Transverse colon (tissue), 4 donors: ENCODE measurements at regions not wholly inside any gene's neighbourhood (a gene's known extent, or its start where the extent isn't known, plus 50 kb on each side); places are given as distances from the start of the nearest gene placed in this dataset.
A peak's percentile ranks its signal among the peaks of the same experiment; 100 is the strongest.

Experiments
- DNase-seq: peaks from one replicate; pipeline ENCODE4 v3.0.0-alpha.2; 2019
- H3K27ac ChIP-seq, 4 donors: fragments of 200-600 bp; sonication (generic); 2 replicates each; pipeline ENCODE4 v1.5.1; 2016 to 2018; ENCODE audit warnings: inconsistent platforms in 4 of 4
- H3K27me3 ChIP-seq: fragments of 200-600 bp; sonication (generic); 2 replicates; pipeline ENCODE4 v1.5.1; 2017; ENCODE audit warnings: inconsistent platforms
- H3K36me3 ChIP-seq, 4 donors: fragments of 200-600 bp; sonication (generic); 2 replicates each; pipeline ENCODE4 v1.5.1; 2017 to 2019; ENCODE audit warnings: inconsistent platforms in 4 of 4
- H3K4me1 ChIP-seq, 4 donors: fragments of 200-600 bp; sonication (generic); 2 replicates each; pipeline ENCODE4 v1.5.1; 2017 to 2020; ENCODE audit warnings: inconsistent platforms in 4 of 4
- H3K4me3 ChIP-seq, 4 donors: fragments of 200-600 bp; sonication (generic); 1 replicate in 1 of 4; 2 replicates in 3 of 4; pipeline versions ENCODE4 v1.5.1 to v1.6.1; 2017 to 2019; ENCODE audit warnings: inconsistent platforms in 4 of 4
- H3K9me3 ChIP-seq, 2 donors: fragments of 200-600 bp; sonication (generic); 2 replicates each; pipeline ENCODE4 v1.5.1; 2017 to 2019; ENCODE audit warnings: inconsistent platforms in 2 of 2
- EP300 ChIP-seq: sonication (generic); formaldehyde crosslinking; IDR thresholded peaks from one replicate; pipeline ENCODE4 v1.6.1; 2017; ENCODE audit warnings: antibody characterized with exemption, low read depth
- POLR2A ChIP-seq: fragments of 450-650 bp; IDR thresholded peaks from one replicate; pipeline ENCODE4 v1.6.1; 2016; ENCODE audit warnings: antibody characterized with exemption, mild to moderate bottlenecking, moderate library complexity
- POLR2AphosphoS5 ChIP-seq, 3 donors: sonication (generic); formaldehyde crosslinking; IDR thresholded peaks; one replicate each; pipeline ENCODE4 v1.6.1; 2016; ENCODE audit warnings: antibody characterized with exemption in 3 of 3
- WGBS, 2 donors: methylation state at CpG; one replicate each; pipeline ENCODE4 v1.1.5; 2018; ENCODE audit warnings: low coverage in 1 of 2; 5-methylcytosine and 5-hydroxymethylcytosine counted together
- in situ Hi-C, 4 donors: fragments of 200-750 bp; cut with MboI; loops; one replicate each; pipeline versions ENCODE4 v1.15.0 to v1.15.1; 2017; ENCODE audit warnings: low sequenced_read_pairs in 3 of 4, low pct_ligation_motif_present in 1 of 4, low pct_unique_long_range_greater_than_20kb in 1 of 4
- intact Hi-C: fragments of 100-400 bp; cut with DNase I; formaldehyde crosslinking; loops from one replicate; pipeline ENCODE4 v1.15.1; 2023; ENCODE audit warnings: low total_unique reads
- TF ChIP-seq, protein P1 (sequence below), 5 experiments: fragments of 200-600 bp in 3 of 5; fragments of 450-650 bp in 2 of 5; sonication (generic) in 3 of 5; IDR thresholded peaks; 1 replicate in 2 of 5; 2 replicates in 3 of 5; pipeline ENCODE4 v1.5.1; 2016 to 2017; ENCODE audit warnings: antibody characterized with exemption in 5 of 5, inconsistent platforms in 3 of 5, mild to moderate bottlenecking in 2 of 5, moderate library complexity in 1 of 5

GRCh38 chr20:48284837-48285236 lies 499.6 kb upstream of the SULF2 start:
- H3K27ac ChIP-seq = no peak overlapping the region
- no peaks in the 10 kb centered on the region for H3K27me3 ChIP-seq
- no peak for TF ChIP-seq POLR2A
- no peak for TF ChIP-seq POLR2AphosphoS5 (IDR thresholded peaks at IDR 0.05)
- TF ChIP-seq EP300 = no peak
- TF ChIP-seq, protein P1, sequence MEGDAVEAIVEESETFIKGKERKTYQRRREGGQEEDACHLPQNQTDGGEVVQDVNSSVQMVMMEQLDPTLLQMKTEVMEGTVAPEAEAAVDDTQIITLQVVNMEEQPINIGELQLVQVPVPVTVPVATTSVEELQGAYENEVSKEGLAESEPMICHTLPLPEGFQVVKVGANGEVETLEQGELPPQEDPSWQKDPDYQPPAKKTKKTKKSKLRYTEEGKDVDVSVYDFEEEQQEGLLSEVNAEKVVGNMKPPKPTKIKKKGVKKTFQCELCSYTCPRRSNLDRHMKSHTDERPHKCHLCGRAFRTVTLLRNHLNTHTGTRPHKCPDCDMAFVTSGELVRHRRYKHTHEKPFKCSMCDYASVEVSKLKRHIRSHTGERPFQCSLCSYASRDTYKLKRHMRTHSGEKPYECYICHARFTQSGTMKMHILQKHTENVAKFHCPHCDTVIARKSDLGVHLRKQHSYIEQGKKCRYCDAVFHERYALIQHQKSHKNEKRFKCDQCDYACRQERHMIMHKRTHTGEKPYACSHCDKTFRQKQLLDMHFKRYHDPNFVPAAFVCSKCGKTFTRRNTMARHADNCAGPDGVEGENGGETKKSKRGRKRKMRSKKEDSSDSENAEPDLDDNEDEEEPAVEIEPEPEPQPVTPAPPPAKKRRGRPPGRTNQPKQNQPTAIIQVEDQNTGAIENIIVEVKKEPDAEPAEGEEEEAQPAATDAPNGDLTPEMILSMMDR (IDR thresholded peaks at IDR 0.05) = no peak
- intact Hi-C loops (no loop called here), in situ Hi-C loops (no loop called here)
- H3K4me3 ChIP-seq = no peak overlapping the region
- H3K4me1 ChIP-seq = peaks cover 0 to 13% (median 6%) of the 10 kb centered on the region in 4 donors
- 70 to 92% methylated on average over 2 of the region's 2 CpGs for WGBS, 2 donors
- H3K9me3 ChIP-seq = no peaks in the 10 kb centered on the region
- DNase-seq = no peak
- H3K36me3 ChIP-seq = no peaks in the 10 kb centered on the region

GRCh38 chr20:48284315-48284714 lies 499.0 kb upstream of the SULF2 start:
- in situ Hi-C loops = no loop called here
- WGBS, 2 donors = 53 to 63% methylated on average over 4 of the region's 4 CpGs

DNA sequence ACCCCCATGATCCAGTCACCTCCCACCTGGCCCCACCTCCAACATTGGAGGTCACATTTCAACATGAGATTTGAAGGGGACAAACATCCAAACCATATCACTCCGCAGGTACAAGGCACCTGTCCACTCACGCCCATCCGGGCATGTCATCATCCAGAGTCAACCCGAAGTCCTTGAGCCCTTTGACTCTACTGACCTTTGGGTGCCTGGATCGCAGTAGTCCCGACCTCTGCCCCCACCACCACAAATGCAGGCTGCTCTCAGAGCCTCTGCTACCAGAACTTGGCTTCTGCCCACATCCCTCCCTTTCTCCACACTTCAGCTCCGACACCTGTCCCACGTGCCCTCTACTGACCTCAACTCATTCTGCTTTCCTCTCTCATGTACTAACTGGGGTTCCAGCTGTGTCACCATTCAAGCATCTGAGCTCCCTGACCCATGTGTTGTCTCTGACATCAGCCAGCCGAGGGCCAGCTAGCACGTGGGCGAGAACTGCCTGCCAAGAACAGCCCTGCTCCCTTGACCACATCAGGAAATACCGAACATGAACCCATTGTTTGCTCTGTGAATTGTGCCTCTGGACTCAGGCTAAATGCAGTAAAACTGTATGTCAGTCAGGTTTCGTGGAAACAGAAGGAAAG lies 498.3 kb upstream of the SULF2 start:
- DNase-seq = peak; percentile 25

More at GRCh38 chr20:48284315-48284714, 499.0 kb upstream of the SULF2 start:
- no peaks in the 10 kb centered on the region for H3K36me3 ChIP-seq
- H3K27ac ChIP-seq = no peak overlapping the region
- H3K9me3 ChIP-seq = no peaks in the 10 kb centered on the region
- H3K4me3 ChIP-seq = no peak overlapping the region
- H3K4me1 ChIP-seq = peaks cover 0 to 13% (median 6%) of the 10 kb centered on the region in 4 donors
- TF ChIP-seq EP300 (no peak), POLR2AphosphoS5 (IDR thresholded peaks at IDR 0.05) (no peak), POLR2A (no peak)
- TF ChIP-seq, protein P1 (IDR thresholded peaks at IDR 0.05) = no peak
- DNase-seq = no peak
- no peaks in the 10 kb centered on the region for H3K27me3 ChIP-seq
- intact Hi-C loops = no loop called here

DNA sequence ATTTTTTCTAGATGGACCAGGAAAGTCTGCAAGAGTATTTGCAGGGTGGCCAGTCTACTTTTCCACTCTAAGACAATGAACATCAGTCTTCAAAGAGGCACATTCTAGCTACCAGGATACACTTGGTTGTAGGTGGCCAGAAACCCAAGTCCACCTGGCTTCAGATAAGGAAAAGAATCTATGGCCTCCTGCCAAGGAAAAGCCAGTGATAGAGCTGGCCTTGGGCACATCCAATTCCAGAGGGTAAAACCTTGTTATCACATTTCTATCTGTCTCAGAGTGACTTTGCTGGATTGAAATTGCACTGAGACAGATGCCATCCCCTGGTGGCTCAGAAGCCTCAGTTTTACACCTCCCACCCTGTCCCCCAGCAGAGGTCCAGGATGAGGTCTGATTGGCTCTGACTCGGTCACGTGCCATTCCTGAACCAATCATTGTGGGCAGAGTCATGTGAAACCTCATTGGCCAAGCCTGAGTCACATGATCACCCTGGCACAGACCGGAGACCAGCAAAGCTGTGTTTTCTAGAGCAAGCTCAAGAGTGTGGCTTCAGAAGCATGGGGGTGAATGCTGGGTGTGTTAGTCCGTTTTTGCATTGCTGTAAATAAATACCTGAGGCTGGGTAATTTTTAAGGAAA lies 497.4 kb upstream of the SULF2 start:
- Histone ChIP-seq H3K4me3 (no peak overlapping the region), H3K27ac (no peak overlapping the region), H3K4me1 (peaks cover 0 to 13% (median 6%) of the 10 kb centered on the region in 4 donors), H3K9me3 (no peaks in the 10 kb centered on the region), H3K36me3 (no peaks in the 10 kb centered on the region), H3K27me3 (no peaks in the 10 kb centered on the region)
- TF ChIP-seq POLR2AphosphoS5 (IDR thresholded peaks at IDR 0.05) (no peak), EP300 (no peak), POLR2A (no peak)
- TF ChIP-seq, protein P1 (IDR thresholded peaks at IDR 0.05) = no peak
- intact Hi-C loops (no loop called here), in situ Hi-C loops (no loop called here)
- DNase-seq = no peak
- WGBS, 2 donors = 33 to 78% methylated on average over 1 to 4 of the region's 4 CpGs

More for the DNA sequence above, 498.3 kb upstream of the SULF2 start:
- no peaks in the 10 kb centered on the region for H3K27me3 ChIP-seq
- in situ Hi-C loops (no loop called here), intact Hi-C loops (no loop called here)
- H3K9me3 ChIP-seq = no peaks in the 10 kb centered on the region
- TF ChIP-seq EP300 (no peak), POLR2A (no peak), POLR2AphosphoS5 (IDR thresholded peaks at IDR 0.05) (no peak)
- TF ChIP-seq, protein P1 (IDR thresholded peaks at IDR 0.05) = no peak
- no peak overlapping the region for H3K27ac ChIP-seq
- peaks cover 0 to 13% (median 6%) of the 10 kb centered on the region in 4 donors for H3K4me1 ChIP-seq
- WGBS, 2 donors = 50 to 62% methylated on average over 9 to 13 of the region's 13 CpGs
- no peaks in the 10 kb centered on the region for H3K36me3 ChIP-seq
- no peak overlapping the region for H3K4me3 ChIP-seq
